Kidney capillary endothelial cell (primary cell): ENCODE measurements at regions not wholly inside any gene's neighbourhood (a gene's known extent, or its start where the extent isn't known, plus 50 kb on each side); places are given as distances from the start of the nearest gene placed in this dataset.

Source experiments
- DNase-seq: peaks from one replicate; pipeline ENCODE4 v3.0.0-alpha.2; 2018; ENCODE audit warnings: low spot score

DNA sequence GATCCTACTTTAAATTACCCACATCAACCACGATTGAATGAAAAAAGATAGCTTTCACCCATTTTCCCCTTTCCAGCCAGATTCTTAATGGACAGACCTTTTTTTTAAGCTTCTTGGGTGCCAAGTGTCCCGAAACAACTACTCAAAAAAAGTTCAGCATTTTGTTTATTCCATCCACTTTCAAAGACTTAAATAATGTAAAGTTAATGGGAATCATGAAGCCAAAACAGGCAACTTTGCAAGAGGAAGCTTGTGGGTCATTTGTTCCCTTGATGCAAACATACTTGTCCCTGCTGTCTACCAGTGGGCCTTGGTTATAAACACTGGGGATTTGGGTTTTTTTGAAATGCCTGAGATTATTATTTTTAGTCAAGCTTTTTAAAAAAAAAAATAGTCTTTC lies 414.0 kb upstream of the PSMD7 start:
- DNase-seq, result no peak

DNA sequence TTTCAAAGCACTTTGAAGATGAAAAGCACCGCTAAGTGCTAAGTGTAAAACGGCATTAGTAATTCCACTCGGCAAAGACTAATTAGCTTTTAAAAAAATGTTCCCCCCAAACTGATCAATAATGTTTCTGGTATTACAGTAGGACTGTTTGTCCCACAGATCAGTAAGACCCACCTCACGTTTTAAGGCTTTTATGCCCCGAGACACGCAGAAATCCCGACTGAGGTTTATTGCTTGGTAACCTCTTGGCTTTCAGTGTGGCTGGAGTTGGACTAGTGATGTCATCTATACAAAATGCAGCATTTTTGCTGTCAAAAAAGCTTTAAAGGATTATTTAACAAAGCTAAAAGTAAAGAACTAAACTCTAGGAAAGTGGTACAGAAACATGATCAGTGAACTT lies 414.6 kb upstream of the PSMD7 start:
- DNase-seq, result no peak

DNA sequence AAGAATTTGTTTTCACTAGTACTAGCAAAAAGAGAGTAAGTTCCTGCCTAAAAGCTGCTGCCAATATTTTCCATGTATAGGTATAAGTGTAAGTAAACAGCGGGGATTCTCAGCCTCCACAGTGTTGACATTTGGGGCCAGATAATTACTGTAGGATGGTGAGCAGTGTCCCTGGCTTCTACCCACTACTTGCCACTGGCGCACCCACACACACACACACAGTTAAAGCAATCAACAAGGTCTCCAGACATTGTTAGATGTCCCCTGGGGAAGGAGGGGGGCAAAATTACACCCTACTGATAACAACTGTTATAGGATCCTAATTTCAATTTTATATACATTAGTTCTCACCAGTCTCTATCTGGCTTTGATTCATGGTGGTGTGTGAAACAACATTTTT lies 417.0 kb upstream of the PSMD7 start:
- no peak for DNase-seq

DNA sequence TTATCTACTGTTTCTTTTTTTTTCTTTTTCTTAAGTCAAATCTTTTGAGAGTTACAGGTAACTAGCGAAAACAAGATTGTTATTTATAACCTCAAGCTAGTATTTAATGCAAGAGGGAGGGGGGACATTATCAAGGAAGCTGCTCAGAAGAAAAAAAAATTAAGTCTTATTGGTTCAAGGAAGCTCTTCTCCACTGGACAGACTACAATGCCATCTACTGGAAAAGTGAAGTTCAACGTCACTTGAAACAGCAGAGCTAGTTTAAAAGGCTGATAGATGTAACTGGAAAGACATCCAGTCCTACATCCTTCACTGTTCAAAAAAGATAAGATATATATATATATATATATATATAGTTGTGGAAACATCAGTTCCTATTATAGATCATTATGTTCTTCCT lies 418.0 kb upstream of the PSMD7 start:
- peak; percentile 47 for DNase-seq

DNA sequence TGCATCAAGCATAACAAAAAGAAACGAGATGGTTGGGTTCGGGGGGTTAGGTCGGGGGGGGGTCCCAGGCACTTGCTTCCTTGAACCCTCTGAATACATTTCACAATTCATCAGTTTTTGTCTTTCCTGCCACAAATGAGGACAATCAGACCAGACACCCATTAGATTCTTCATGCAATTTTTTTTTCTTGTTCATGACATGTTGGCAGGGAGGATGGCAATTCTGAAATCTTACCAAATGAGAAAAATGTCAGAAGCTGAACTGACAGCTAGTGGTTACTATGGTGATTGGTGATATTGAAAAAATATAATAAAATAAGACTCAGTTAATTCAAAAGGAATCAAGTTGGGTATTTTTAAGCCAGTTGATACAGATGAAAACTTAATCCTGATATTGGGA lies 419.5 kb upstream of the PSMD7 start:
- DNase-seq, result no peak

DNA sequence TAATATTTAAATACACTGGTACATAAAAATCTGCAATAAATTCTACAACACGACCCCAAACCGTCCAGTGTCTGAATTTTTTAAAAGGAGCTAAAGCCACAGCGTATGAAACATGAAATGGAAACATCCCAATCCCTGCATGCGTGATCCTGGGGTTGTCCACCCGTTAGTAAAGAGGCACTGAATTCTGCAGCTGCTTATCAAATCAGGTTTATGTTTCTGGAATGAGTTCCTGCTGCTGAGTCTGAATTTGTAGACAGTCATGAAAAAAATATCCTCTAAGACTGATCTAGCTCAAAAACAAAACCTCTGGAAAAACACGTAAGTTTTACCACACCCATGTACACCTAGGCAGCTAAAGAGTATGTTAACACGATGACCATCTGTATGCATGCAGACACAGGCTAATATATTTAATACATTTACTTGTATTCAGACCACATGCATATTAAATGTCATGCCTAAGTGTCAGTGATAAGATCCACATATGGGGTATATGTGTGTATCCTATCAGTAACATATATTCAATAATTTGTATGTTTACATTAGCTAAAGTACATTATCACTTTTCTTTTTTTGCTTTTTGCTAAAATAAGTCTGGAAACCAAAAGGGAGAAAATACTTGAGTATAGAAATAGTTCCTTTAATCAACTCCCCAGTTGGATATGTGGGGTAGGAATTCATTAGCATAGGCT lies 420.5 kb upstream of the PSMD7 start:
- no peak for DNase-seq

DNA sequence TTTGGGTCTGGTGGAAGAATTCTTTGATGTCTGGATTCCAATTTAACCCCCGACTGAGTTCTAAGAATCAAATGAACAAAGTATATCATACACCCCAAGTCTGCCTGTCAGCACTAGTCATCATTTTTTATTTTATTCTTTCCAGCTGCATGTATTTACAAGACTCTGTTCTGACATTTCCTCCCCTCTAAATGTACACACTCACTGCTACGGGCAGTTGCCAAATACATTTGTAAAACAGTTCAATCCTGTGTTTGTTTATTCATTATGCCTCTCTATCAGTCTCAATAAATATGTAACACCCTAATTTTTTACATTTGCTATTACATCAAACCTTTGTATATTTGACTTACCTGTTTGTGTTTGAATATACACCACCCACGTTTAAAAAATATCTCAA lies 422.3 kb upstream of the PSMD7 start:
- no peak for DNase-seq

DNA sequence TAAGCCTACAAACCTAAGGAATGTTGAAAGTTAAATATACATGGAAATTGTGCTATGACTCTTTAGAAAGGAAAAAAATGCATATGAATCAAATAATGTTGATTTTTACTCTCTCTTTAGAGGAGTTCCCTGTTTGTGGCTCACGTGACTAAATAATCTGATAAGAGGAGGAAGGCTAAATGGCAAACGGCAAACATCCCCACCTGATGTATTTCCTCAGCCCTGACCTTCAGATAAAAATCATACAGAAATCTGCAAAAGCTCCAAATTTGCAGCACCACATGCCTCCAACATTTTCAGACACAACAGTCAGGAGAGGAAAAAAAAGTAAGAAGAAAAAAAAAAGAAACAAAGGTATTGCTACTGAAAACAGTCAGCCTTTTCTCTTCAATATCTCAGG lies 423.0 kb upstream of the PSMD7 start:
- DNase-seq, result no peak

DNA sequence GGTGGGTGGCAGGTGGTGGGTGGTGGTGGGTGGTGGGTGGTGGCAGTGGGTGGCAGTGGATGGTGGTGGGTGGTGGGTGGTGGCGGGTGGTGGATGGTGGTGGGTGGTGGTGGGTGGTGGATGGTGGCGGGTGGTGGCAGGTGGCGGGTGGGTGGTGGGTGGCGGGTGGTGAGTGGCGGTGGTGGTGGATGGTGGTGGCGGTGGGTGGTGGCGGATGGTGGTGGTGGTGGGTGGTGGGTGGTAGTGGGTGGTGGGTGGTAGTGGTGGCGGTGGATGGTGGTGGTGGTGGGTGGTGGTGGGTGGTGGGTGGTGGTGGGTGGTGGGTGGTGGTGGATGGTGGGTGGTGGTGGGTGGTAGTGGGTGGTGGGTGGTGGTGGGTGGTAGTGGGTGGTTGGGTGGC lies 423.8 kb upstream of the PSMD7 start:
- DNase-seq, result no peak

DNA sequence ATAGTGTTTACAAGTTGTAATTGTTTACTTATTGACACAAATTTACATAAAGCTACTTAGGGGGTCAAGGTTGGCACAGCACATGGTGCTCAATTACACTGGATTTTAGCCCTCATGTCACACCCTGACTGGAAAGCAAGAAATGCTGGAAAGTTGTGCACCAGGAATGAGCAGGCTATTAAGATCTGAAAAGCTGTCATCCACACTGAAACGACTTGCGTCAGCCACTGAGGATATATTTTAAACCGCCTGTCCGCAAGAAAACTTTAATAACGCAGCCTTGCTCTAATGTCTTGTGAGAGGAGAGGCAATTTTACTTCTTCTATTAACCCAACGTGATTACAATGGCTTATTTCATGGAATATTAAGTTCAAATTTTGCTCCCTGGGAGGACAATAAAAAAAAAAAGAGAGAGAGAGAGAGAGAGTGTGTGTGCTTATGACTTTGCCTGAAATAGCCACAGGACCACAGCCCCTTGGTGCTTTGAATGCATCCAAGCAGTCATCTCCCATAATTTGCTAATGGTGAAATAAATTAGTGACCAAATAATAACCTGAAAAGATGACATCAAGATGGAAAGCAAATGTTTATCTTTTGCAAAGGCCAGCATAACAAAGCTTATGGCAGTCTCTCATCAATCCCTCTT lies 425.4 kb upstream of the PSMD7 start:
- no peak for DNase-seq

DNA sequence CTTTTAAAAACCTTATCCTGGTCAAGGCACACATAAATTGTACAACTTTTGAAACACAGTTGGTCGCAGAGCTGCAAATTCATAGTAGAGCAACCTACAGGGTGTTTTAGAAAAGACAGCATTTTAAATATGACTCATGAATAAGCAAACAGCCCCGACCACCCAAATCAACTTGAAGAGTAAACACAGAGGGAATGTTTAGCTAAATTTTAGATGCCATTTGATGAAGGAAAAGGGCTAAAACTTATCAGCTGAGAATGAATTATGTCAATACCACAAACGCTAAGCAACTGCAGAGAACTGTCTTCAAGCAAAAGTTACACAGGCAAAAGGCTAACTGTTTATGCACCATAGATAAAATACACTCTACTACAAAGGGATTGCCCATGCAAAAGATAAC lies 427.5 kb upstream of the PSMD7 start:
- no peak for DNase-seq

DNA sequence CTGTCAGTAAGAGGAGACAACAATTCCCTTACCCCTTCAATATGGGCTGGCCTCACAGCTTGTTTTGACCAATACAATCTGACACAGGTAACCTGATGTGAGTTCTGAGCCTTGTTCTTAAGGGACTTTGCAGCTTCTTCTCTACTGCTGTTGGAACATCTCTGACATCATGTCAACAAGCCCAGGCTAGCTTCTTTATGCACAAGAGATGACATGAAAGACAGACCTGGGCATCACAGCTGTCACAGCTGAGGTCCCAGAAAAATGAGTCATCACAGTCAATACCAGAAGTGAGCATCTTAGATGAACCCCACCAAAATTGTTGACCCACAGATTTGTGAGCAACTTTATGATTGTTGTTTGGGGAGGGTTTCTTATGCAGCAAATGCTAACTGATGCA lies 431.7 kb upstream of the PSMD7 start:
- DNase-seq, result no peak

DNA sequence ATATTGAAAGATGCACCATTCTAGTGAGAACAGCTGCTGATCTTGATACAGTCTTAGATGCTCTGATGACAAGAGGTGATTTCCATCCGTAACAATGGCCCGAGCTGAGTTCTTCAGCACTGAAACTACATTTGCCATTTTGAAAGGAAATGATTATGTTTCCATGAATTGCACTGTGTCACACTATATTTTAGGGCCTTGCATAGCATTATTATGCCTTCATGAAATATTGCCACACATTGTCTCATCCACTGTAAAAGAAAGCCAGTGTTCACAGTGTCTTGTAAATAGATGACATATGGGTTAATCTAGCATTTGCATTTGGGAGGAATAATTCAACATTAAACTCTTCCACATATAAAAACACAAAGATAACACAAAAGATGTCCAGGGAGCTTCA lies 438.3 kb upstream of the PSMD7 start:
- no peak for DNase-seq

DNA sequence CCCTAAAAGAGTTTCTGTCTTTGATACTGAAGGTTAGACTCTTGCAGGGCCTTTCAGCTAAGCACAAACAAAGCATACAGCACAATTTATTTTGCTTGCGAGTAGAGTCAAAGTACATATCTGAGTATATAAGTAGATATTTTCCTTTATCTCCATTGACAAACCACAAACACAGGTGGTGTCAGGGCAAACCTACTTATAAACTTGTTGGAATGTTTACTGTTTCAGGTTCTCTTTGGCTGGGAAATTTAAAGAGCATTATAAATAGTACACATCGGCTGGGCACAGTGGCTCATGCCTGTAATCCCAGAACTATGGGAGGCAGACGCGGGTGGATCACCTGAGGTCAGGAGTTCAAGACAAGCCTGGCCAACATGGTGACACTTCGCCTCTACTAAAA lies 442.6 kb upstream of the PSMD7 start:
- no peak for DNase-seq

DNA sequence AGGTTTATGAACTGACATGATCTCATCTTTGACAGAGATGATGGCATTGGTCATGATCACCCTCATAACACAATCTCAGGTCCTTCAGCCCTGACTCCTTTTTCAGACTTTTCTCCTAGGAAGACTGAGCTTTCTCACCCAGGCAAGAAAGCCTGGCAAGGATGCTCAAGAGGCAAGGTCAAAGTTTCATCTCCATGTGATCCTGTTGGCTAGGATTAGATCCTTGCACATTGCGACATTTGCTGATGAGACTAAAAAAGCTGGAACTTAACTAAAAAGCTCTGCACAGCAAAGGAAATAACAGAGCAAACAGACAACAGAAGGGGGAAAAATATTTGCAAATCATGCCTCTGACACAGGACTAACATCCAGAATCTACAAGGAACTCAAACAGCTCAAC lies 444.1 kb upstream of the PSMD7 start:
- DNase-seq, result no peak

DNA sequence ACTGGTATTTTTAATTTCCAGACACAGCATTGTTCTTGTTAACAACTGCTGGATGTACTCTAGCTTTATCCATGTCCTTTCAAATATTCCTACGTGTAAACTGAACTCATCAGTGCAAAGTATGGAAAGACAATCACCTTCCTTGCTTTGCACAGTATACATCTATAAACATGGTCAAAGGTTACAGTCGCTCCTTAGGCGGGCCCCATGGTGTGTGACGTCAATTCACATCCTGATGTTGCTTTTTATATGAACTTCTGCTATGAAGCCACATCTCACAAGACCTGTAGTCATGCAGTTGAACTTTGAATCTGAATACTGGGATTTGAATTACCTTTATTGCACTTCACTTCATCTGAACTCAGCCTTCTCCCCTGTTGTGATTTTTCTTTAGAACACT lies 447.6 kb upstream of the PSMD7 start:
- no peak for DNase-seq

DNA sequence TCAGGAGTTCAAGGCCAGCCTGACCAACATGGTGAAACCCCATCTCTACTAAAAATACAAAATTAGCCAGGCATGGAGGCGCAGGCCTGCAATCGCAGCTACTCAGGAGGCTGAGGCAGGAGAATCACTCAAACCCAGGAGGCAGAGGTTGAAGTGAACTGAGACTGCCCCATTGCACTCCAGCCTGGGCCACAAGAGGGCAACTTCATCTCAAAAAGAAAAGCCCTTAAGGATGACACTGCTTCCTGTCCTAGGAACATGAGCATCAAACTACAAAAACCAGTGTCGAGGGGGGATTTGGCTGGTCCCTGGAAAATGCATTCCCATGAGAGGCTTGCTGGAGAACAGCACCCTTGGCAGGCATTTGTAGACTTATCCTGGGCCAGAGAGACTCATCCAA lies 449.5 kb upstream of the PSMD7 start:
- no peak for DNase-seq

DNA sequence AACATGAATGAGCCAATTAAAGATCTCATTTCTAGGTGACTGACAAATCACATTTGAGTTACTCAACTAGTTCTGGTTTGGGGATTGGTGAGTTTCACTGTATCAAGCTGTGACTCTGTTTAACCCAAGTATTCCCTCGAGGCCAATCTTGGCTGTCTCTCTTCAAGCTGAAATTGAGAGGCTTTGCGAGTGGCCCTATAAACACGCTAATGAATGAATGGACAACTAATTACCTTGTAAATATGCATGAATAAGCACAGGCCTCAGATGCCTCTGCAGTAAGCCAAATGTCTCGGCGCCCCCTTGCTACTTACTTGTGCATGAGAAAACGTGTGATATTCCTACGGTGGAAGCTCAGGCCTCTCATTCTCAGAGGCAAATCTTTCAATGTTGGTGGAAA lies 450.3 kb upstream of the PSMD7 start:
- no peak for DNase-seq

DNA sequence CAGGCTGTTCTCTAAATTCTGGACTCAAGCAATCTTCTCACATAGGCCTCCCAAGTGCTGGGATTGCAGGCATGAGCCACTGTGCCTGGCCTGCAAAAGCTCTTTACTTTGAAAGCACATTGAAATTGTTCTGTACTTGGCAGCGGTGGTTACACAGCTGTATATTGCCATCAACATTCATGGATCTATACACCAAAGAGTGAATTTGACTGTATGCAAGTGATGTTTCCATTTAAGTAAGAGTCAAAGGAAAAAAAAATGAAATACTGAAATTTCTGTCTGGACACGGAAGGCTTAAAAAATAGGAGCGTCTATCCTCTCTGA lies 450.6 kb upstream of the PSMD7 start:
- no peak for DNase-seq

DNA sequence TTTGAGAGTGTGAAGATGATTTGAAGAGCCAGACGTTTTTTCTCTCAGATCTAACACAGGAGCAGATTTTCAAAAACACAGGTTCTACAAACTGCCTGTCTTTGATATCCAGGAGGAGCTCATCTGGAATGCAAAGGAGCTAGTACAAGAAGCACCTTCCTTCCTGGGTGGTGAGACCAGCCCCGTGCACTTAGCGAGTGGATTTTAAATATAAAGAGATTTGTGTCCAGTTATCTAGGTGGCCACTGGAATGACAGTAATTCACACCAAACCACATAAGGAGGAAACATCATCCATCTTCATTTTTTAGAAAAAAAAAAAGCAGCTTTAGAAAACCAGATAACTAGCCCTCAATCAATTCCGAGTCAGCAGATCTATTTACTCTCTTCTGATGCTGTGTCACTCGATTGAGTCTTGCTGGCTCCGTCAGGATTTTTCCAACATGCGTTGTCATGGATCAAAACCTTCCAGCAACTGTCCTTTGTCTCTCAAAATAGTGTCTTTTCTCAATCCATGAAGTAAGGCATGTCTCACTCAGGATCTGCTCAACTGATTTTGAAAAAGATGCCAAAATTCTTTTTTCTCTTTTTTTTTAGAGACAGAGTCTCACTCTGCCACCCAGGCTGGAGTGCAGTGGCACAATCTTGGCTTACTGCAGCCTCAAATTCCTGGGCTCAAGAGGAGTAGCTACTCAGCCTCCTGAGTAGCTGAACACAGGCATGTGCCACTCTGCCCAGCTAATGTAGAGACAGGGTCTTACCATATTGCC lies 451.2 kb upstream of the PSMD7 start:
- no peak for DNase-seq

DNA sequence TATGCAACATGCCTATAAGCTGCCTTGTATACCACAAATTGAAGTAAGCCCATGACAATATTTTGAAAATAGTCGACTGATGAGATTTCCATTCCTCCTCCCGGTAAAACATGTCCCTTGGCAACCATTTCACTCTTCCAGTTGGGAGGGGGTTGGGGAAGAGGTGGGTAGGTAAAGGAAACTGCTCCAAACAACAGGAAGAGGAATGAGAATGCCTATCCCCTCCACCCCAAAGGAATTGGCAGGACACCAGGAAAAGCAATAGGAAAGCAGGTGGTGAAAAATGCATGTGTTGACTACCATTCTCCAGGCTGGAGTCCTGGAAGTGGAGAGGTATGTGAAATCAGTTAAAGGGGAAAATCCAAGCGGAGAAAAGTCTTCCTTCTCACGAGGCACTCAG lies 455.9 kb upstream of the PSMD7 start:
- no peak for DNase-seq

DNA sequence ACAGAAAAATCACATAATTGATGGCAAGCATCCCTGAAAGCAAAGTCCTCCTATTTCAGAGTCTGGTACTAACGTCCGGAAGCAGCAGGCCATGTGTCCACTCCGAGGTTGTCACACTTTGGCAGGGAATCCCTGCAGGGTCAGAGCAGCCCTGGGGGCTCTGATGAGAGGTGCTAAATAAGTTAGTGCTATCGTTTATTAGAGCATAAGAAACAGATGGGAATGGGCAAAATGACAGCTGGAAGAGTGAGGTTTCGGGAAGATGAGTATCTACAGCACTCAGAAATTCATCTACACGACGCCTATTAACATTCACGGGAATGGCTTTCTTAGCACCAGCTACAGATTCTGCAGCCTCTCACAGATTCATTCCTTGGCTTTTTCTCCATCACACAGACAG lies 465.4 kb upstream of the PSMD7 start:
- no peak for DNase-seq

DNA sequence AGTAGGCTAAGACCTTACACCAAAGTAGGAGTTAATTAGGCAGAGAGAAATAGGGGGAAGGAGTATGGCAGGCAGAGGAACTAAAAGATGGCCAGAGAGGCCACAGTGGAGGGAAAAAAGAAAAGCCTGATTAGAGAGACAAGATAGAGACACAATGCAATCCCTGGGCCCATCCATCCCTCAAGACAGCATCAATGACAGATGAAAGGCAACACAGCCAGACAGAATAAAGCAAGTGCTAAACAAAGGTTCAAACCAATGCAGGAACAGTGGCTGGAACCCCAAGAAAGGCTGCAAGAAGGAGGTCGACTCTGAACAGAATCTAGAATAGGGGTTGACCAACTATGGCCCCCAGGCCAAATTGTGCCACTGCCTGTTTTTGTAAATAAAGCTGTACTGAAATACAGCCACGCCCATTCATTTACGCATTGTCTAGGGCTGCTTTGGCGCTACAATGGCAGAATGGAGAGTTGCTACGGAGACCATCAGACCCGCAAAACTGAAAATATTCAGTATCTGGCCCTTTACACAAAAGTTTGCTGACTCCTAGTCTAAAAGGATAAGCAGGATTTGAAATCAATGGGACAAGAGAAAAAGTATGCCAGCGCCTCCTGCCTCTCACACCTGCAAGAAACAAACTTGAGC lies 473.3 kb upstream of the PSMD7 start:
- DNase-seq, result no peak
